ENCODE measurements at regions not wholly inside any gene's neighbourhood (a gene's known extent, or its start where the extent isn't known, plus 50 kb on each side); places are given as distances from the start of the nearest gene placed in this dataset.

DNA sequence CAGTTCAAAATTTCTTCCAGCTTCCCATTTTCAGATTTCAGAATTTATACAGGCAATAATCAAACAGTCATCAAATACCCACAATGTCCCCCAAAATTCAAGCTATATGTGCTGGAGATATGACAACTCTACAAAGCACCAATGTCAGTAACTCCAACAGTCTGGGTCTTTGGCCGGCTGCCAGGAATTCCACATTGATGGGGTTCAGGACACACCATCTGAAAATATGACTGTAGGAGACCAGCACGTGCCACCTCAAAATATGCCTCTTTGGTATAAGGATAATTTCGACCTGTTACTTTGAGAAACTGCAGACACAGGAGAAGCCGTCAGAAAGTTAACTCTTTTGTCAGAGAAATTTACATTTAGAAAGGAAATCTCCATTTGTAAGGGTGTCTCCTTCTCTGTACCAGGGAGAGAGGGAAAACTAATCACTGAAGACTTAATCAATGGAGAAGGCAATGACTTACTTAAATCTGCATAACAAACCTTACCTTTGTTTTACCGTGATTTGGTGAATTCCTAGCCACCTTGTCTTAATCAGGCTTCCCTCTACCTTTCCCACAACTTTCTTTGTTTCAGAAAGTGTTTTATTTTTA, 594.3 kb upstream of the CDH5 start:
- no peaks in the 10 kb centered on the region for H3K36me3 ChIP-seq (ENCODE audit: control insufficient read depth, insufficient read depth, low read length)
- no peaks in the 10 kb centered on the region for H3K27me3 ChIP-seq (ENCODE audit: control insufficient read depth, insufficient read depth, low read length)
- FAIRE-seq (no peak), DNase-seq (ENCODE audit: low read depth) (no peak)
- TF ChIP-seq, protein P1, sequence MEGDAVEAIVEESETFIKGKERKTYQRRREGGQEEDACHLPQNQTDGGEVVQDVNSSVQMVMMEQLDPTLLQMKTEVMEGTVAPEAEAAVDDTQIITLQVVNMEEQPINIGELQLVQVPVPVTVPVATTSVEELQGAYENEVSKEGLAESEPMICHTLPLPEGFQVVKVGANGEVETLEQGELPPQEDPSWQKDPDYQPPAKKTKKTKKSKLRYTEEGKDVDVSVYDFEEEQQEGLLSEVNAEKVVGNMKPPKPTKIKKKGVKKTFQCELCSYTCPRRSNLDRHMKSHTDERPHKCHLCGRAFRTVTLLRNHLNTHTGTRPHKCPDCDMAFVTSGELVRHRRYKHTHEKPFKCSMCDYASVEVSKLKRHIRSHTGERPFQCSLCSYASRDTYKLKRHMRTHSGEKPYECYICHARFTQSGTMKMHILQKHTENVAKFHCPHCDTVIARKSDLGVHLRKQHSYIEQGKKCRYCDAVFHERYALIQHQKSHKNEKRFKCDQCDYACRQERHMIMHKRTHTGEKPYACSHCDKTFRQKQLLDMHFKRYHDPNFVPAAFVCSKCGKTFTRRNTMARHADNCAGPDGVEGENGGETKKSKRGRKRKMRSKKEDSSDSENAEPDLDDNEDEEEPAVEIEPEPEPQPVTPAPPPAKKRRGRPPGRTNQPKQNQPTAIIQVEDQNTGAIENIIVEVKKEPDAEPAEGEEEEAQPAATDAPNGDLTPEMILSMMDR (IDR thresholded peaks at IDR 0.05; ENCODE audit: insufficient read depth, low read length, severe bottlenecking), result no peak
- no peak overlapping the region for H3K4me3 ChIP-seq (ENCODE audit: low read depth, low read length)

DNA sequence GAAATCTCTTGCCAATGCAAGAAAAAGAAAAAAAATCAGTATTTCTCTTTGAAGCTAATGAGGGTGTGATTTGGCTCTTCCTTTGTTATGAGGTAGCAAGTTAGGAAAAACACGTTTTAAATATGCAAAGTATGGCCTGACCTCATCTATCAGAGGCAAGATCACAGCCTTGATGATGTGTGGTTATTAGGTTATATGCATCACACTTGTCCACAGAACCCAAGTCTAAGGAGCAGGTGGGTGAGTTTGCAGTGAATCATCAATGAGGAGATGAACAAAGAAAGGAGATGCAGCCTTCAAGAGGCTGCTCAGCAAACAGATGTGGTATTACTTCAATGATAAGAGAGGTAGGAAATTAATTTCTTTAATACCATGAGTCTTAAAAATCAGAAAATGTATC, 594.8 kb upstream of the CDH5 start:
- Histone ChIP-seq H3K4me3 (ENCODE audit: low read depth, low read length) (no peak overlapping the region), H3K27me3 (ENCODE audit: control insufficient read depth, insufficient read depth, low read length) (no peaks in the 10 kb centered on the region), H3K36me3 (ENCODE audit: control insufficient read depth, insufficient read depth, low read length) (no peaks in the 10 kb centered on the region)
- FAIRE-seq (no peak), DNase-seq (ENCODE audit: low read depth) (peak; percentile 26)
- TF ChIP-seq, protein P1 (IDR thresholded peaks at IDR 0.05; ENCODE audit: insufficient read depth, low read length, severe bottlenecking), result no peak

- DNase-seq (ENCODE audit: low read depth), result peak; percentile 35
- no peaks in the 10 kb centered on the region for H3K36me3 ChIP-seq (ENCODE audit: control insufficient read depth, insufficient read depth, low read length)
- H3K4me3 ChIP-seq (ENCODE audit: low read depth, low read length), result no peak overlapping the region
- TF ChIP-seq, protein P1 (IDR thresholded peaks at IDR 0.05; ENCODE audit: insufficient read depth, low read length, severe bottlenecking), result no peak
- no peaks in the 10 kb centered on the region for H3K27me3 ChIP-seq (ENCODE audit: control insufficient read depth, insufficient read depth, low read length)
- FAIRE-seq, result peak; percentile 40
These were observed 595.7 kb upstream of the CDH5 start for GRCh38 chr16:65770752-65771151.

- TF ChIP-seq, protein P1 (IDR thresholded peaks at IDR 0.05; ENCODE audit: insufficient read depth, low read length, severe bottlenecking), result no peak
- Histone ChIP-seq H3K27me3 (ENCODE audit: control insufficient read depth, insufficient read depth, low read length) (no peaks in the 10 kb centered on the region), H3K36me3 (ENCODE audit: control insufficient read depth, insufficient read depth, low read length) (no peaks in the 10 kb centered on the region), H3K4me3 (ENCODE audit: low read depth, low read length) (no peak overlapping the region)
- FAIRE-seq (no peak), DNase-seq (ENCODE audit: low read depth) (no peak)
These were observed 596.6 kb upstream of the CDH5 start for GRCh38 chr16:65769776-65770438.

DNA sequence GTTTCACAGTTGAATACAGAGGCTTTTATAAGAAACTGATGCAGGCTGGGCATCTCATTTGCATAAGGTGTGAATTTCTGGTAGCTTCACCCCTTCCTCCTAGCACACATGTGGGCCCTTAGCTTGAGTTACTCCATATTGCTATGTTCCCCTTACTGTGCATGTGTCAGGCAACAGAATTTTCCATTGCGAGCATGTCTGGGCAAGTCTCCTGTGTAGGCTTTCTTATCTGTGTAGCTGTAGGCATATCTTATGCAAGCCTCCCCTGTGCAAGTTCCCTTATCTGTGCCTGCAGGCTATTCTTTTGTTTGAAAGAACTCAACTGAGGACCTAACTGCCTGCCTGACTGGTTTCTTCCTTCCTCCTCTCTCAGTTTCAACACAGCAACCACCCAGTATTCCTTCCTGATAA, 597.4 kb upstream of the CDH5 start:
- DNase-seq (ENCODE audit: low read depth) (peak; percentile 94), FAIRE-seq (peak; percentile 40)

More for the DNA sequence above, 597.4 kb upstream of the CDH5 start:
- Histone ChIP-seq H3K36me3 (ENCODE audit: control insufficient read depth, insufficient read depth, low read length) (no peaks in the 10 kb centered on the region), H3K4me3 (ENCODE audit: low read depth, low read length) (no peak overlapping the region), H3K27me3 (ENCODE audit: control insufficient read depth, insufficient read depth, low read length) (no peaks in the 10 kb centered on the region)
- TF ChIP-seq, protein P1 (IDR thresholded peaks at IDR 0.05; ENCODE audit: insufficient read depth, low read length, severe bottlenecking), result no peak

All from bronchial epithelial cell (primary cell).